ENCODE measurements at regions not wholly inside any gene's neighbourhood (a gene's known extent, or its start where the extent isn't known, plus 50 kb on each side); places are given as distances from the start of the nearest gene placed in this dataset.

GRCh38 chr13:105170438-105170837 is 1365.0 kb downstream of the EFNB2 start:
- TF ChIP-seq GTF2F1 (IDR thresholded peaks at IDR 0.05; ENCODE audit: borderline replicate concordance, low read depth, low read length) (no peak), POLR2AphosphoS5 (IDR thresholded peaks at IDR 0.05; ENCODE audit: low read depth, low read length) (no peak), CTCF (IDR thresholded peaks at IDR 0.05; ENCODE audit: control extremely low read depth in 1 of 3, insufficient read depth in 1 of 3, low read depth in 1 of 3, low read length in 3 of 3) (no peak), USF2 (IDR thresholded peaks at IDR 0.05; ENCODE audit: low read length) (no peak)
